Aorta (tissue), 5 donors: ENCODE measurements at regions not wholly inside any gene's neighbourhood (a gene's known extent, or its start where the extent isn't known, plus 50 kb on each side); places are given as distances from the start of the nearest gene placed in this dataset.

Experiments used
- ATAC-seq: fragments of 200-7000 bp; cut with Tn5 transposase; one replicate; pipeline ENCODE4 v1.9.1; 2022; ENCODE audit warnings: moderate library complexity; ENCODE audit not compliant: low FRiP score
- DNase-seq, 2 donors: peaks; one replicate each; pipeline ENCODE4 v3.0.0-alpha.2; 2020
- H3K27ac ChIP-seq, 2 donors: one replicate each; pipeline ENCODE4 v1.5.1; 2013; ENCODE audit warnings: low read length in 2 of 2, mild to moderate bottlenecking in 2 of 2, moderate library complexity in 2 of 2, control low read depth in 1 of 2, inconsistent platforms in 1 of 2, low read depth in 1 of 2
- H3K27me3 ChIP-seq, 2 donors: one replicate each; pipeline ENCODE4 v1.6.1; 2013; ENCODE audit warnings: control low read depth in 1 of 2, low read length in 1 of 2, mild to moderate bottlenecking in 1 of 2, moderate library complexity in 1 of 2; ENCODE audit not compliant: insufficient read depth in 2 of 2, control insufficient read depth in 1 of 2
- H3K36me3 ChIP-seq, 2 donors: one replicate each; pipeline ENCODE4 v1.6.1; 2013; ENCODE audit warnings: control low read depth in 1 of 2, low read length in 1 of 2, mild to moderate bottlenecking in 1 of 2; ENCODE audit not compliant: insufficient read depth in 2 of 2, control insufficient read depth in 1 of 2
- H3K4me1 ChIP-seq, 2 donors: one replicate each; pipeline ENCODE4 v1.6.1; 2013; ENCODE audit warnings: low read length in 2 of 2, control low read depth in 1 of 2, mild to moderate bottlenecking in 1 of 2, moderate library complexity in 1 of 2; ENCODE audit not compliant: insufficient read depth in 2 of 2, control insufficient read depth in 1 of 2
- H3K4me3 ChIP-seq, 2 donors: one replicate each; pipeline ENCODE4 v1.5.1; 2013; ENCODE audit warnings: low read length in 2 of 2, control low read depth in 1 of 2, mild to moderate bottlenecking in 1 of 2
- H3K9me3 ChIP-seq: one replicate; pipeline ENCODE4 v1.6.1; 2013; ENCODE audit warnings: mild to moderate bottlenecking, low read length; ENCODE audit not compliant: control insufficient read depth
- WGBS, 2 donors: extraction: QIAGEN DNeasy Blood & Tissue Kit; methylation state at CpG; one replicate each; pipeline ENCODE4 v1.1.7; 2013; 5-methylcytosine and 5-hydroxymethylcytosine counted together
- intact Hi-C, 2 donors: fragments of 100-400 bp; cut with DNase I; formaldehyde crosslinking; loops; one replicate each; pipeline versions ENCODE4 v1.14.2 to v1.15.0; 2022
- donor health status: healthy with polysubstance abuse.
- donor health status: Bipolar disorder and iron deficiency.
- donor health status: DM: no; HTN: no; CAD: no.
- donor health status: DM: no; HTN: no; CAD: no.
- donor health status: DM: yes; HTN: yes; CAD: no.

DNA sequence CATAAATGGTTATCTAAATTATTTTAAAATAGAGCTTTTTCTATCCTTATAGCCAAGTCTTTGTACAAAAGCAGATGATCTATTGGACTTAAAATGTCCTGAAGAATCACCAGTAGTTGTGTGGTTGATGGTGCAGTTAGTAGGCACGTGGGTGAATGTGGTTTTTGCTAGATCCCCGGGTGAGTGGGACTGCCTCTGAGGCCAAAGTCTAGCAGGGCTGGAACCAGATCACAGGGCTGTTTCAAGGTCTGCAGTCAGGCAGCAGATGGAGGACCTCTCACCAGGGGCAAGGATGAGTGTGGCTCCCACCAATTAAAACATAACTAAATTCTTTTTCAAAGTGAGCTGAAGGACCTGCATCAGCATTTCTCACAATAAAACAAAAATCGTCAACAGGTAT, 604.7 kb upstream of the FTMT start:
- intact Hi-C loops = no loop called here
- no peaks in the 10 kb centered on the region for H3K27me3 ChIP-seq
- no peak overlapping the region for H3K4me3 ChIP-seq
- H3K27ac ChIP-seq = no peak overlapping the region
- ATAC-seq (no peak), DNase-seq (no peak)
- 60 to 70% methylated on average over 3 of the region's 3 CpGs for WGBS, 2 donors
- H3K4me1 ChIP-seq = no peaks in the 10 kb centered on the region
- H3K9me3 ChIP-seq = no peaks in the 10 kb centered on the region
- no peaks in the 10 kb centered on the region for H3K36me3 ChIP-seq

DNA sequence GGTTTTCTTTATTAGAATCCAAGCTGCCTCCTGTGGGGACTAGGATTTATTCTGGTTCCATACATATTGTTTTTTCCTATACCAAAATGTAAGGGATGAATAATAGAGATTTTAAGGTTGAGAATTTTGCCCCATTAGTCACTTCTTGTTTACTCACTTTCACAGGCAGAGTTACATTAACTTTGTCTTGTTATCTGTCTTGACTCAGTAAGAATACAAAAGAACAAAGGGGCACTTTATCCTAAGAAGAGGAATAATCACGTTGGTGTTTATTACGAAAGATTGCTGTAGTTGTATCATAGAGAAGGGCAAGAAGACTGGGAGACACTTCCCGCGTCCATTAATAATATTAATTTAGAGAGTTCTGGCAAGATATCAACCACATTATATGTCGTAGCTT, 599.7 kb upstream of the FTMT start:
- no peak overlapping the region for H3K27ac ChIP-seq
- WGBS, 2 donors = 78 to 79% methylated on average over 5 of the region's 5 CpGs
- ATAC-seq (no peak), DNase-seq (no peak)
- intact Hi-C loops = no loop called here
- H3K4me3 ChIP-seq = no peak overlapping the region
- no peaks in the 10 kb centered on the region for H3K9me3 ChIP-seq
- H3K36me3 ChIP-seq = no peaks in the 10 kb centered on the region
- H3K4me1 ChIP-seq = no peaks in the 10 kb centered on the region
- no peaks in the 10 kb centered on the region for H3K27me3 ChIP-seq

DNA sequence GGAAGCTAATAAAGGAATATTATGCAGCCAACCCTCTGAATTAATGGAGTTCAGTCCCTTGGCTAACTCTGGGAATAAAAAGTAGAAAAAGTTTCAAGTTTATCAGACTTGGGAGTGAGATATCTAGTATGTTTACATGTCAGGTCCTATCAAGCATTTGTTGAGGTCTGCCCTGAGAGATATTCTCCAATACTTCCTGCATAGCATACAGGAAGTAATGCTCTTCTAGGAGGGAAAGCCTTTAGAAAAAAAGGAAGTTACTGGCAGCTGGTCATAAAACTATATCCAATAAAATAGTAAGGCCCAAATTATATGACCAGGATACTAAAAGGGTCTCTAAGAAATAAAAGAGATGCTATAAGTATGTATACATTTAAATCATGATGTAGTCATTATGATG, 594.1 kb upstream of the FTMT start:
- Histone ChIP-seq H3K27ac (no peak overlapping the region), H3K36me3 (no peaks in the 10 kb centered on the region), H3K9me3 (no peaks in the 10 kb centered on the region), H3K27me3 (no peaks in the 10 kb centered on the region), H3K4me1 (no peaks in the 10 kb centered on the region), H3K4me3 (no peak overlapping the region)
- ATAC-seq (no peak), DNase-seq (no peak)
- intact Hi-C loops = no loop called here

DNA sequence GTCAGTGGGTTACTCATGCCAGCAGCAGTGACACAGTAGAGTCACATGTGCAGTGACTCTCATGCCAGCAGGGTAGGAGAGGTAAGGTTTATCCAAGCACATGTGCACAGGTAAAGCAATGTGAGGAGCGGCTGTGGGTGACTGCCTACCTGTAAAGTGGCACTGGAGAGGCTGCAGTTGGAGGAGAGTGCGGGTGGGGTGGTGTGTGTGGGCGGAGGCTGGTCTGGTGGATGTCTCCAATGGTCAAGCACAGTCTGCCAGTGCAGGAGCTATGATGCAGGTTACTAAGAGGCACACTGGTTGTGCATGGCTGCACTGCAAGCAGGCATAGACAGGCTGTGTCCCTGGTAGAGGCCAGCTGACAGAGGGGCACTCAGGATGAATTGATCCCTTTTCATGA, 588.2 kb upstream of the FTMT start:
- Histone ChIP-seq H3K9me3 (no peaks in the 10 kb centered on the region), H3K27me3 (no peaks in the 10 kb centered on the region), H3K27ac (no peak overlapping the region), H3K36me3 (no peaks in the 10 kb centered on the region), H3K4me1 (no peaks in the 10 kb centered on the region), H3K4me3 (no peak overlapping the region)
- WGBS, 2 donors = 96 to 98% methylated on average over 3 of the region's 3 CpGs
- no peak for DNase-seq
- ATAC-seq = peak; percentile 46
- intact Hi-C loops = no loop called here

DNA sequence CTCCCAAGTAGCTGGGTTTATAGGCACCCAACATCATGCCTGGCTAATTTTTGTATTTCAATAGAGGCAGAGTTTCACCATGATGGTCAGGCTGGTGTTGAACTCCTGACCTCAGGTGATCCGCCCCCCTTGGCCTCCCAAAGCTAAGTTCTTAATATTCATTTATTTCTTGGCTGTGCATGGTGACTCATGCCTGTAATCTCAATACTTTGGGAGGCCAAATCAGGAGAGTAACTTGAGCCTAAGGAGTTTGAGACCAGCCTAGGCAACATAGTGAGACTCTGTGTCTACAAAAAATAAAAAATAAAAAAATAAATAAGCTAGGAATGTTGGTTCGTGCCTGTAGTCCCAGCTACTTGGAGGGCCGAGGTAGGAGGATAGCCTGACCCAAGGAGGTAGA, 587.1 kb upstream of the FTMT start:
- no peaks in the 10 kb centered on the region for H3K9me3 ChIP-seq
- H3K27me3 ChIP-seq = no peaks in the 10 kb centered on the region
- DNase-seq (no peak), ATAC-seq (no peak)
- H3K27ac ChIP-seq = no peak overlapping the region
- no peaks in the 10 kb centered on the region for H3K36me3 ChIP-seq
- 85 to 86% methylated on average over 3 of the region's 3 CpGs for WGBS, 2 donors
- no peaks in the 10 kb centered on the region for H3K4me1 ChIP-seq
- no peak overlapping the region for H3K4me3 ChIP-seq
- intact Hi-C loops = no loop called here

DNA sequence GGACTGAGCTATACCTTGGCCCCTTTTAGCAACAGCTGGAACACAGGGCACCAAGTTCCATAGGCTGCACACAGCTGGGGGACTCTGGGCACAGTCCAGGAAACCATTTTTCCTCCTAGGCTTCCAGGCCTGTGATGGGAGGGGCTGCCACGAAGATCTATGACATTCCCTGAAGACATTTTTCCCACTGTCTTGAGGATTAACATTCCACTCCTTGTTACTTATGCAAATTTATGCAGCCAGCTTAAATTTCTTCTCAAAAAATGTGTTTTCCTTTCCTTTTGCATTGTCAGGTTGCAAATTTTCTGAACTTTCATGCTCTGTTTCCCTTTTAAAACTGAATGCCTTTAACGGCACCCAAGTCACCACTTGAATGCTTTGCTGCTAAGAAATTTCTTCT, 580.1 kb upstream of the FTMT start:
- 73 to 75% methylated on average over 2 of the region's 2 CpGs for WGBS, 2 donors
- no peak for ATAC-seq
- Histone ChIP-seq H3K27ac (no peak overlapping the region), H3K4me3 (no peak overlapping the region), H3K4me1 (no peaks in the 10 kb centered on the region), H3K9me3 (no peaks in the 10 kb centered on the region), H3K27me3 (no peaks in the 10 kb centered on the region), H3K36me3 (no peaks in the 10 kb centered on the region)
- intact Hi-C loops = no loop called here
- DNase-seq = no peak

DNA sequence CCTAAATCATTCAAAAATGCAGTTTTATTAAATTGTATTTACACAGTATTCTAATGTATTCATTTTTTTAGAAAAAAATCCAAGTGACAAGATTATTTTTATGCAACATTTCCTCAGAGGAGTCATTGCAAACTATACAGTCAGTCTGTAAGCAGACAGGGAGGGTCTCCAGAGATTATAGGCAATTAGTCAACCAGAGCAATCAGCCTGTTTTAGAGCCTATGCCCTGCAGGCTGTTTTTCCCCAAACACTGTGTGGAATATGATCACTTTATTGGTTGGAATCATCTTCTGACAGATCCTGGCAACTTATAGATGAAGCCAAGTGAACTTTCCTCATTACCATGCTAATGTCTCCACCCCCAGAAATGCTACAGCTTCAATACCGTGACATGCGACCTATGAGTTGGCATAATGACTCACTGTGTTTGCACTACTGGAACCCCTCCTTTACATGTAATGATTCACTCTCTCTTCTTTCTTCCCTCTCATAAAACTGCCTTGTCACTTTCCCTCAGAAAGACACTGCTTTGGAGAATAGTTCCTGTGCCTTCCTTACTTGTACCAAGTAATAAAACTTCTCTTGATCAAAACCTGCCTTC, 577.7 kb upstream of the FTMT start:
- no peaks in the 10 kb centered on the region for H3K9me3 ChIP-seq
- no peaks in the 10 kb centered on the region for H3K27me3 ChIP-seq
- no peak overlapping the region for H3K4me3 ChIP-seq
- WGBS, 2 donors = 37 to 39% methylated on average over 2 of the region's 2 CpGs
- intact Hi-C loops = no loop called here
- H3K4me1 ChIP-seq = no peaks in the 10 kb centered on the region
- ATAC-seq (no peak), DNase-seq (no peak)
- no peaks in the 10 kb centered on the region for H3K36me3 ChIP-seq
- H3K27ac ChIP-seq = no peak overlapping the region

DNA sequence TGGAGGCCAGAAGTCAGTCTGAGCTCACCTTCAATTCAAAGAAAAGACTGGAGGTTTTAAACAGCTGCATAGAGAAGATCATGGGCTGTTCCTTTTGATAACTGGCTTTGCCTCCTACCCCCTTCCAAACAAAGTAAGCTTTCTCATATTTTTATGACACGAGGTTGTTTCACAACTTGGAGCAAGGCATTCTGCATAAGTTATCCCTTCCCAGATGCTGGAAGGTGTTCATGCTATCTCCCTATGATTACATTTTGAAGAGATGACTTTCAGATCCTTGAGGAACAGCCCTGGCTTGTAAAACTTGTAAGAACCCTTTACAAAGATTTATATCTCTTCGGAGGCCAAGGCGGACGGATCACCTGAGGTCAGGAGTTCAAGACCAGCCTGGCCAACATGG, 571.9 kb upstream of the FTMT start:
- no peaks in the 10 kb centered on the region for H3K27me3 ChIP-seq
- ATAC-seq (no peak), DNase-seq (no peak)
- no peaks in the 10 kb centered on the region for H3K9me3 ChIP-seq
- intact Hi-C loops = no loop called here
- WGBS, 2 donors = 91 to 92% methylated on average over 4 of the region's 4 CpGs
- H3K27ac ChIP-seq = no peak overlapping the region
- no peaks in the 10 kb centered on the region for H3K36me3 ChIP-seq
- no peaks in the 10 kb centered on the region for H3K4me1 ChIP-seq
- H3K4me3 ChIP-seq = no peak overlapping the region

DNA sequence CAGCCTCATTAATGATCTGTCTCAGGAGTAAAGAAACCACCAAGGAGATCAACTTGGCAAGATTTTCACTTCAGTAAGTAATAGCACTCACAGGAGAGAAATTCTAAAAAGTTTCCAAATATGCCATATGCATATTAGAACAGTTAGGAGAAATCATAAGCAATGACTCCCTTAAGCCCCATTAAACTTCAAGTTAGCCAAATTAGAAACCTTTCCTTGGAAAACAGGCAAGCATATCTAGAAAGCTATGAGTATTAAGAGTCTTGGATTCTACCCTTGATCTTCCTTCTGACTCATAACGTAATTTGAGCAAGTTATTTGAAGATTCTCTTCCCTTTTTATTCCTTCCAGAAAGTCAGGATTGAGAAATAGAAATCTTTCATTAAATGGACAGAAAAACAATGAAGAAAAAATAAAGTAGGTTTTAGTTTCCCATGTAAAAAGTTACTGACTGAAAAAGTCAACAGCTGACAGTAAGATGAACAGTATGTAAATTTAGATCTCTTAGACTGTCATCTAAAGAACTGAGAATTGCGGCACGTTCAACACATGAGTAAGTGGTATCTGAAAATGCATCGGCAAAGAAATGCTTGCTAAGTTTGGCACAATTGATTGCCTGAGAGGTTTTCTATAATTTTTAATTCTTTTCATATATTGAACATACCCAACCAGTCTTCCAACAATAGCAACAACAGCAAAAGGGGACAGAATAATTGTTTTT, 565.7 kb upstream of the FTMT start:
- DNase-seq (no peak), ATAC-seq (no peak)
- H3K4me3 ChIP-seq = no peak overlapping the region
- no peak overlapping the region for H3K27ac ChIP-seq
- intact Hi-C loops = no loop called here
- H3K27me3 ChIP-seq = no peaks in the 10 kb centered on the region
- 56 to 72% methylated on average over 4 of the region's 4 CpGs for WGBS, 2 donors
- H3K4me1 ChIP-seq = no peaks in the 10 kb centered on the region
- H3K9me3 ChIP-seq = no peaks in the 10 kb centered on the region
- no peaks in the 10 kb centered on the region for H3K36me3 ChIP-seq
